Activated naive CD8-positive, alpha-beta T cell (primary cell): ENCODE measurements at regions not wholly inside any gene's neighbourhood (a gene's known extent, or its start where the extent isn't known, plus 50 kb on each side); places are given as distances from the start of the nearest gene placed in this dataset.
A peak's percentile ranks its signal among the peaks of the same experiment; 100 is the strongest.

ENCODE experiments used
- H3K27ac Mint-ChIP-seq: one replicate; pipeline ENCODE4 v1.8.0; 2021; ENCODE audit warnings: mixed read lengths
- H3K27me3 Mint-ChIP-seq: one replicate; pipeline ENCODE4 v1.8.0; 2021; ENCODE audit warnings: mixed read lengths
- H3K36me3 Mint-ChIP-seq: one replicate; pipeline ENCODE4 v1.8.0; 2021; ENCODE audit warnings: mixed read lengths
- H3K4me1 Mint-ChIP-seq: one replicate; pipeline ENCODE4 v1.8.0; 2021; ENCODE audit warnings: low read depth, mixed read lengths
- H3K4me3 Mint-ChIP-seq: one replicate; pipeline ENCODE4 v1.8.0; 2021; ENCODE audit warnings: mild to moderate bottlenecking, mixed read lengths
- H3K9me3 Mint-ChIP-seq: one replicate; pipeline ENCODE4 v1.8.0; 2021; ENCODE audit warnings: low read depth, mixed read lengths

- Mint-ChIP-seq H3K4me1 (peaks cover 54% of the 10 kb centered on the region), H3K27me3 (no peaks in the 10 kb centered on the region), H3K4me3 (peak overlapping the region; percentile 68), H3K9me3 (no peaks in the 10 kb centered on the region), H3K36me3 (no peaks in the 10 kb centered on the region), H3K27ac (peak overlapping the region; percentile 83)
These were observed 424.1 kb upstream of the OR4E1 start for GRCh38 chr14:22097586-22098292.

- peaks cover 54% of the 10 kb centered on the region for H3K4me1 Mint-ChIP-seq
- no peaks in the 10 kb centered on the region for H3K27me3 Mint-ChIP-seq
- H3K27ac Mint-ChIP-seq: peak overlapping the region; percentile 92
These were observed 423.5 kb upstream of the OR4E1 start for GRCh38 chr14:22097072-22097471.

GRCh38 chr14:22096514-22096895 is 422.9 kb upstream of the OR4E1 start:
- Mint-ChIP-seq H3K27me3 (no peaks in the 10 kb centered on the region), H3K27ac (peak overlapping the region; percentile 92), H3K36me3 (no peaks in the 10 kb centered on the region), H3K4me1 (peaks cover 54% of the 10 kb centered on the region), H3K9me3 (no peaks in the 10 kb centered on the region), H3K4me3 (peak overlapping the region; percentile 72)

More at GRCh38 chr14:22097072-22097471, 423.5 kb upstream of the OR4E1 start:
- Mint-ChIP-seq H3K4me3 (peak overlapping the region; percentile 72), H3K36me3 (no peaks in the 10 kb centered on the region), H3K9me3 (no peaks in the 10 kb centered on the region)

GRCh38 chr14:22095860-22096513 is 422.4 kb upstream of the OR4E1 start:
- no peaks in the 10 kb centered on the region for H3K36me3 Mint-ChIP-seq
- no peaks in the 10 kb centered on the region for H3K27me3 Mint-ChIP-seq
- peak overlapping the region; percentile 92 for H3K27ac Mint-ChIP-seq
- H3K4me1 Mint-ChIP-seq: peaks cover 54% of the 10 kb centered on the region
- peak overlapping the region; percentile 72 for H3K4me3 Mint-ChIP-seq
- no peaks in the 10 kb centered on the region for H3K9me3 Mint-ChIP-seq

- no peaks in the 10 kb centered on the region for H3K36me3 Mint-ChIP-seq
- no peak overlapping the region for H3K4me3 Mint-ChIP-seq
- no peaks in the 10 kb centered on the region for H3K27me3 Mint-ChIP-seq
- H3K9me3 Mint-ChIP-seq: no peaks in the 10 kb centered on the region
- no peak overlapping the region for H3K27ac Mint-ChIP-seq
- peaks cover 11% of the 10 kb centered on the region for H3K4me1 Mint-ChIP-seq
These were observed 416.3 kb upstream of the OR4E1 start for GRCh38 chr14:22089940-22090339.

DNA sequence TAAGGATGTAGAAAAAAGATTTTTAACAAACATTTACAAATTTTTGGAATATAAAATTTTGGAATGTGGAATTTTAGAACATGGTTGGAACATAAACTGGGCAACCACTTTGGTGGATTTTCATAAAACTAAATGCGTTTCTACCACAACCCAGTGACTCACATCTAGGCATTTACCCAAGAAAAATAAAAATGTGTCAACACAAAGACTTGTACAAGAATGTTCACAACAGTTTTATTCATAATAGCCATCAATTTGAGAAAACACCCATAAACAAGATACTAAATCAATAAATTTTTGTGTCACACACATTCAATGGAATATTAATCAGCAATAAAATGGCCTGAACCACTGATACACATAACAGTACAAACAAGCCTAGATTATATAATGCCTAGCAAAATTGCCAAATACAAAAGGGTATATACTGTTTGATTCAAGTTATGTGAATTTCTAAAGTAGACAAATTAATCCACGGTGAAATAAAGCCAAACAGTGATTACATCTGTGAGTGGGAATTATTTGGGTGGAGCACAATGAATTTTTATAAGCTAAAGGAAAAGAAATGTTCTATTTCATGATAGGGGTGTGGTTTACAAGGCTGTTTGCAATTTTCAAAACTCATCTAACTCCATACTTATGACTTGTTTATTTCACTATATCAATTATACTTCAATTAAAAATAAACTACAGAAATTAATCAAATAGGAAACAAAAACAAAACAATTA is 415.2 kb upstream of the OR4E1 start:
- peaks cover 19% of the 10 kb centered on the region for H3K4me1 Mint-ChIP-seq
- no peak overlapping the region for H3K27ac Mint-ChIP-seq
- H3K36me3 Mint-ChIP-seq: no peaks in the 10 kb centered on the region
- H3K27me3 Mint-ChIP-seq: no peaks in the 10 kb centered on the region
- no peak overlapping the region for H3K4me3 Mint-ChIP-seq
- H3K9me3 Mint-ChIP-seq: no peaks in the 10 kb centered on the region

GRCh38 chr14:22086131-22086530 is 412.5 kb upstream of the OR4E1 start:
- Mint-ChIP-seq H3K4me1 (peaks cover 24% of the 10 kb centered on the region), H3K36me3 (no peaks in the 10 kb centered on the region), H3K4me3 (peak overlapping the region; percentile 74), H3K27me3 (no peaks in the 10 kb centered on the region), H3K9me3 (no peaks in the 10 kb centered on the region), H3K27ac (peak overlapping the region; percentile 76)

DNA sequence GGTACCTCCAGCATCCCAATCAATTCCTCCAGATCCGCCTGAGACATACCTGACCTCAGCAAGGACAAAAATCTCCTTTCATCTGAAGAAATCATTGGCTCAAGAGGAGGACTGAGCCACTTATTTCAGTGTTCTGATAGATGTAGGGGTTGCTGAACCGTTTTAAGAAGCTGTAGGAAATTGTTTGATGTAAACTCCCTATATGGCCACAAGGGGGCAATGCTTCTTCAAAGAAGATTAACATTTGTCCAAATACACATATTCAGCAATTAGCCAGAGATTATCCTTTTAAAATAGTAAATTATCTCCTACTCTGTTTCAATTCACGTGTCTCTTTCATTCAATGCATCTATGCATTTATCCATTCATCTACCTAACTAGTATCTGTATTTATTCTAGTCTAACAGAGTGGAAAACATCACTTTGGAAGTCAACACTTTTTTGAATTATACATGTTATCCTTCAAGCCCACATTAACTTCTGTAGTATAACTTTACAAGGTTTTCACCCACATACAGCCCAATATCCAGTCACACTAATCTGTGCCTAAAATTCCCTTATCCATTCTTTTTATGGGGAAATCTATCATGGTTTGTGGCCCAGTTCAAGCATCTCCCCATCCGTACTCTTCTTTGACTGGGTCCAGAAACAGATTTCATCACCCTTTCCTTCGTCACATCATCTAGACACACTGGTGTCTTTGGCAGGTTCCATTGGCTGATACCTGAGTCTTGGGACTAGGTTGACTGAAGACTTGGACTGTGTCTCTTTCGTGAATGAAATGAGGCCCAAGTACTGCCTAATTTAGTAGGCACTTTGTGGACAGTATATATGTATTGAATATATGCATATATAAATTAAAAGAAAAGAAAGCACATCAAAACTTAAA is 411.0 kb upstream of the OR4E1 start:
- H3K27ac Mint-ChIP-seq: peak overlapping the region; percentile 80
- H3K9me3 Mint-ChIP-seq: no peaks in the 10 kb centered on the region

GRCh38 chr14:22081337-22081736 is 407.7 kb upstream of the OR4E1 start:
- Mint-ChIP-seq H3K27me3 (no peaks in the 10 kb centered on the region), H3K27ac (no peak overlapping the region), H3K4me3 (peak overlapping the region; percentile 36), H3K9me3 (no peaks in the 10 kb centered on the region), H3K36me3 (no peaks in the 10 kb centered on the region), H3K4me1 (peaks cover 33% of the 10 kb centered on the region)

More for the DNA sequence above, 411.0 kb upstream of the OR4E1 start:
- H3K36me3 Mint-ChIP-seq: no peaks in the 10 kb centered on the region
- peaks cover 29% of the 10 kb centered on the region for H3K4me1 Mint-ChIP-seq
- peak overlapping the region; percentile 38 for H3K4me3 Mint-ChIP-seq
- no peaks in the 10 kb centered on the region for H3K27me3 Mint-ChIP-seq

- H3K27ac Mint-ChIP-seq: no peak overlapping the region
- H3K27me3 Mint-ChIP-seq: no peaks in the 10 kb centered on the region
- no peak overlapping the region for H3K4me3 Mint-ChIP-seq
- no peaks in the 10 kb centered on the region for H3K9me3 Mint-ChIP-seq
- peaks cover 32% of the 10 kb centered on the region for H3K4me1 Mint-ChIP-seq
- H3K36me3 Mint-ChIP-seq: no peaks in the 10 kb centered on the region
These were observed 406.1 kb upstream of the OR4E1 start for GRCh38 chr14:22079766-22080165.

DNA sequence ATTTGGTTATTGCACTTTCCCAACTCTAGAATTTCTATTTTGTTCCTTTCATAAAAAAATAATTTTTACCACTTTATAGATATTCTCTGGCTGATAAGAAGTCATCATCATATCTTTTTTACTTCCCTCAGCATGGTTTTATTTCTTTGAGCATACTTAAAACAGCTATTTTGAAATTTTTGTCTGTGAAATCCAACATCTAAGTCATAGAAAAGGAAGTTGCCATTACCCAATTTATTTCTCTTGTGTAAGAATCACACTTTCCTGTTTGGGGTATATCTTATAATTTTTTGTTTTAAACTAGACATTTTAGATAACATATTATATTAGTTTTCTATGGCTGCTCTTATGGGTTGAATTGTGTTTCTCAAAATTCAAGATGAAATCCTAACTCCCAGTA is 400.2 kb upstream of the OR4E1 start:
- H3K4me3 Mint-ChIP-seq: no peak overlapping the region
- peak overlapping the region; percentile 78 for H3K27ac Mint-ChIP-seq
- no peaks in the 10 kb centered on the region for H3K9me3 Mint-ChIP-seq
- H3K36me3 Mint-ChIP-seq: no peaks in the 10 kb centered on the region
- H3K4me1 Mint-ChIP-seq: peaks cover 39% of the 10 kb centered on the region
- no peaks in the 10 kb centered on the region for H3K27me3 Mint-ChIP-seq

- Mint-ChIP-seq H3K27me3 (no peaks in the 10 kb centered on the region), H3K27ac (peak overlapping the region; percentile 89), H3K4me3 (peak overlapping the region; percentile 90), H3K9me3 (no peaks in the 10 kb centered on the region), H3K4me1 (peaks cover 44% of the 10 kb centered on the region), H3K36me3 (no peaks in the 10 kb centered on the region)
These were observed 397.4 kb upstream of the OR4E1 start for GRCh38 chr14:22071006-22071405.

- Mint-ChIP-seq H3K27ac (peak overlapping the region; percentile 89), H3K27me3 (no peaks in the 10 kb centered on the region), H3K4me1 (peaks cover 47% of the 10 kb centered on the region), H3K9me3 (no peaks in the 10 kb centered on the region), H3K36me3 (no peaks in the 10 kb centered on the region), H3K4me3 (peak overlapping the region; percentile 90)
These were observed 396.7 kb upstream of the OR4E1 start for GRCh38 chr14:22070119-22070982.

- peak overlapping the region; percentile 70 for H3K27ac Mint-ChIP-seq
- H3K9me3 Mint-ChIP-seq: no peaks in the 10 kb centered on the region
- H3K4me1 Mint-ChIP-seq: peaks cover 28% of the 10 kb centered on the region
- peak overlapping the region; percentile 53 for H3K4me3 Mint-ChIP-seq
- H3K36me3 Mint-ChIP-seq: no peaks in the 10 kb centered on the region
- no peaks in the 10 kb centered on the region for H3K27me3 Mint-ChIP-seq
These were observed 391.7 kb upstream of the OR4E1 start for GRCh38 chr14:22065347-22065746.
